AML-193 (cell line): ENCODE measurements at regions not wholly inside any gene's neighbourhood (a gene's known extent, or its start where the extent isn't known, plus 50 kb on each side); places are given as distances from the start of the nearest gene placed in this dataset.

Source experiments
- DNase-seq, 2 experiments: peaks; one replicate each; lab custom pipeline; 2025; lab: John Stamatoyannopoulos, UW

- no peak for DNase-seq
Measured at GRCh38 chr3:177745607-177746005, 548.3 kb upstream of the TBL1XR1 start.

- no peak for DNase-seq
Measured at GRCh38 chr3:177746337-177746933, 549.2 kb upstream of the TBL1XR1 start.

GRCh38 chr3:177749836-177750235 is 552.6 kb upstream of the TBL1XR1 start:
- no peak for DNase-seq

- DNase-seq: no peak
Measured at GRCh38 chr3:177750436-177750835, 553.2 kb upstream of the TBL1XR1 start.

GRCh38 chr3:177751770-177752169 is 554.5 kb upstream of the TBL1XR1 start:
- no peak for DNase-seq

- DNase-seq: no peak
Measured at GRCh38 chr3:177752831-177753230, 555.5 kb upstream of the TBL1XR1 start.

GRCh38 chr3:177753451-177754155 is 556.3 kb upstream of the TBL1XR1 start:
- no peak for DNase-seq

GRCh38 chr3:177754508-177754921 is 557.2 kb upstream of the TBL1XR1 start:
- DNase-seq: no peak

GRCh38 chr3:177758126-177758525 is 560.8 kb upstream of the TBL1XR1 start:
- DNase-seq: no peak

- no peak for DNase-seq
Measured at GRCh38 chr3:177760803-177761202, 563.5 kb upstream of the TBL1XR1 start.

- DNase-seq: no peak
Measured at GRCh38 chr3:177764377-177764912, 567.2 kb upstream of the TBL1XR1 start.

GRCh38 chr3:177764933-177765332 is 567.7 kb upstream of the TBL1XR1 start:
- DNase-seq: no peak

- no peak for DNase-seq
Measured at GRCh38 chr3:177770383-177771230, 573.3 kb upstream of the TBL1XR1 start.

GRCh38 chr3:177771780-177772179 is 574.5 kb upstream of the TBL1XR1 start:
- no peak for DNase-seq

GRCh38 chr3:177772908-177773557 is 575.8 kb upstream of the TBL1XR1 start:
- DNase-seq: no peak

- no peak for DNase-seq
Measured at GRCh38 chr3:177773717-177774116, 576.4 kb upstream of the TBL1XR1 start.

- DNase-seq: no peak
Measured at GRCh38 chr3:177776661-177777101, 579.4 kb upstream of the TBL1XR1 start.

- peak; percentile 81 to 82 for DNase-seq
Measured at GRCh38 chr3:177777699-177778098, 580.4 kb upstream of the TBL1XR1 start.

- DNase-seq: peak; percentile 59 to 65
Measured at GRCh38 chr3:177778633-177779032, 581.4 kb upstream of the TBL1XR1 start.

- peak; percentile 20 to 21 for DNase-seq
Measured at GRCh38 chr3:177781686-177782161, 584.4 kb upstream of the TBL1XR1 start.

GRCh38 chr3:177783338-177783737 is 586.1 kb upstream of the TBL1XR1 start:
- no peak for DNase-seq

GRCh38 chr3:177783767-177784166 is 586.5 kb upstream of the TBL1XR1 start:
- DNase-seq: no peak
